Neural cell (in vitro differentiated cells): ENCODE measurements at regions not wholly inside any gene's neighbourhood (a gene's known extent, or its start where the extent isn't known, plus 50 kb on each side); places are given as distances from the start of the nearest gene placed in this dataset.

ENCODE experiments used
- H2AFZ ChIP-seq: fragments of 200-600, 300-800 bp; sonication (generic), shearing (Covaris generic); 2 replicates; pipeline ENCODE4 v1.6.0; 2014; ENCODE audit warnings: low read depth, mild to moderate bottlenecking, antibody characterized with exemption, low read length, moderate library complexity
- H3F3A ChIP-seq: fragments of 200-600 bp; shearing (Covaris generic); 2 replicates; pipeline ENCODE4 v1.6.1; 2016; ENCODE audit warnings: mild to moderate bottlenecking, moderate library complexity, mixed read lengths, antibody characterized with exemption, low read length; ENCODE audit not compliant: insufficient read depth, poor library complexity, severe bottlenecking
- H3K27ac ChIP-seq: fragments of 200-600, 300-800 bp; sonication (generic), shearing (Covaris generic); 2 replicates; pipeline ENCODE4 v1.5.1; 2014; ENCODE audit warnings: mild to moderate bottlenecking, low read length, moderate library complexity
- H3K27me3 ChIP-seq: fragments of 300-800, 200-600 bp; sonication (generic), shearing (Covaris generic); 2 replicates; pipeline ENCODE4 v1.6.0; 2014; ENCODE audit warnings: mild to moderate bottlenecking, low read depth, low read length, moderate library complexity; ENCODE audit not compliant: insufficient read depth
- H3K36me3 ChIP-seq: fragments of 300-800, 200-600 bp; sonication (generic), shearing (Covaris generic); 2 replicates; pipeline ENCODE4 v1.5.1; 2014; ENCODE audit warnings: mild to moderate bottlenecking, antibody characterized with exemption, low read length, moderate library complexity; ENCODE audit not compliant: insufficient read depth
- H3K4me2 ChIP-seq: fragments of 300-800, 200-600 bp; sonication (generic), shearing (Covaris generic); 2 replicates; pipeline ENCODE4 v1.6.0; 2014; ENCODE audit warnings: mild to moderate bottlenecking, low read length
- H3K4me3 ChIP-seq: fragments of 300-800, 200-600 bp; sonication (generic), shearing (Covaris generic); 2 replicates; pipeline ENCODE4 v1.5.1; 2014; ENCODE audit warnings: mild to moderate bottlenecking, low read length, moderate library complexity
- H3K79me2 ChIP-seq: fragments of 200-600 bp; shearing (Covaris generic); replicated peaks from 2 replicates; pipeline ENCODE4 v1.6.0; 2014; ENCODE audit warnings: mild to moderate bottlenecking, low read length, moderate library complexity; ENCODE audit not compliant: insufficient read depth
- H3K9ac ChIP-seq: fragments of 300-800, 200-600 bp; sonication (generic), shearing (Covaris generic); 2 replicates; pipeline ENCODE4 v1.6.1; 2016; ENCODE audit warnings: mild to moderate bottlenecking, low read length, mixed read lengths
- H3K9me2 ChIP-seq: fragments of 200-600 bp; shearing (Covaris generic); 2 replicates; pipeline ENCODE4 v1.6.1; 2016; ENCODE audit warnings: mild to moderate bottlenecking, low read length, mixed read lengths; ENCODE audit not compliant: insufficient read depth
- H3K9me3 ChIP-seq: fragments of 200-600, 300-800 bp; sonication (generic), shearing (Covaris generic); 2 replicates; pipeline ENCODE4 v1.6.1; 2016; ENCODE audit warnings: mild to moderate bottlenecking, mixed run types, low read length, moderate library complexity, mixed read lengths
- H4K20me1 ChIP-seq: fragments of 200-600 bp; shearing (Covaris generic); 2 replicates; pipeline ENCODE4 v1.6.1; 2016; ENCODE audit warnings: mild to moderate bottlenecking, mixed run types; ENCODE audit not compliant: insufficient read depth
- CTCF ChIP-seq: fragments of 450-650 bp; IDR thresholded peaks from 2 replicates; pipeline ENCODE4 v1.5.1; 2014; ENCODE audit warnings: antibody characterized with exemption, mild to moderate bottlenecking, moderate library complexity; ENCODE audit not compliant: poor library complexity, severe bottlenecking
- EP300 ChIP-seq: fragments of 450-650 bp; conservative IDR thresholded peaks from 2 replicates; pipeline ENCODE4 v1.6.1; 2014; ENCODE audit warnings: antibody characterized with exemption, mild to moderate bottlenecking, moderate library complexity; ENCODE audit not compliant: poor library complexity, severe bottlenecking
- EZH2 ChIP-seq: fragments of 200-600, 300-800 bp; shearing (Covaris generic), sonication (generic); IDR thresholded peaks from 2 replicates; pipeline ENCODE4 v1.6.1; 2014; ENCODE audit warnings: antibody characterized with exemption, low read length, borderline replicate concordance, mild to moderate bottlenecking; ENCODE audit not compliant: insufficient read depth, poor library complexity, severe bottlenecking
- MXI1 ChIP-seq: fragments of 450-650 bp; conservative IDR thresholded peaks from 2 replicates; pipeline ENCODE4 v1.6.1; 2014; ENCODE audit warnings: antibody characterized with exemption, mild to moderate bottlenecking; ENCODE audit not compliant: poor library complexity, severe bottlenecking
- POLR2AphosphoS5 ChIP-seq: IDR thresholded peaks from 2 replicates; pipeline ENCODE4 v1.6.1; 2012
- RAD21 ChIP-seq: fragments of 450-650 bp; conservative IDR thresholded peaks from 2 replicates; pipeline ENCODE4 v1.6.1; 2014; ENCODE audit warnings: antibody characterized with exemption, mild to moderate bottlenecking, moderate library complexity
- REST ChIP-seq: IDR thresholded peaks from 2 replicates; pipeline ENCODE4 v1.6.1; 2012; ENCODE audit warnings: borderline replicate concordance
- SMC3 ChIP-seq: fragments of 450-650 bp; conservative IDR thresholded peaks from 2 replicates; pipeline ENCODE4 v1.6.1; 2014; ENCODE audit warnings: antibody characterized with exemption, mild to moderate bottlenecking, moderate library complexity; ENCODE audit not compliant: poor library complexity
- TAF1 ChIP-seq: IDR thresholded peaks from 2 replicates; pipeline ENCODE4 v1.6.1; 2012; ENCODE audit warnings: low read depth

- H3K4me3 ChIP-seq, result peak overlapping the region; percentile 40
- peaks cover 12% of the 10 kb centered on the region for H3K27me3 ChIP-seq
- H4K20me1 ChIP-seq, result no peaks in the 10 kb centered on the region
- no peaks in the 10 kb centered on the region for H3K9me2 ChIP-seq
- peak; percentile 15 for TF ChIP-seq EP300
- no peak for TF ChIP-seq RAD21
- no peak overlapping the region for H3K4me2 ChIP-seq
- H2AFZ ChIP-seq, result no peak overlapping the region
- no peaks in the 10 kb centered on the region for H3K9me3 ChIP-seq
- no peaks in the 10 kb centered on the region for H3F3A ChIP-seq
- peak overlapping the region; percentile 58 for H3K27ac ChIP-seq
- no peaks in the 10 kb centered on the region for H3K79me2 ChIP-seq
- peak overlapping the region; percentile 29 for H3K9ac ChIP-seq
- H3K36me3 ChIP-seq, result no peaks in the 10 kb centered on the region
Observed at GRCh38 chr15:95295896-95296625, 1034.4 kb upstream of the NR2F2 start.

- Histone ChIP-seq H3K4me3 (no peak overlapping the region), H3K9me3 (no peaks in the 10 kb centered on the region), H3K4me2 (no peak overlapping the region), H3K79me2 (no peaks in the 10 kb centered on the region), H3K27me3 (peaks cover 6% of the 10 kb centered on the region), H3F3A (no peaks in the 10 kb centered on the region), H3K9me2 (no peaks in the 10 kb centered on the region), H2AFZ (no peak overlapping the region), H3K36me3 (no peaks in the 10 kb centered on the region), H3K27ac (no peak overlapping the region), H3K9ac (no peak overlapping the region), H4K20me1 (no peaks in the 10 kb centered on the region)
- TF ChIP-seq CTCF, result no peak
- no peak for TF ChIP-seq EZH2
- TF ChIP-seq SMC3, result no peak
- TF ChIP-seq TAF1, result no peak
- TF ChIP-seq EP300, result no peak
Observed at GRCh38 chr15:95296643-95297042, 1033.9 kb upstream of the NR2F2 start.

- Histone ChIP-seq H3K9me3 (no peaks in the 10 kb centered on the region), H3F3A (no peaks in the 10 kb centered on the region), H2AFZ (no peak overlapping the region), H3K9ac (no peak overlapping the region), H3K4me3 (no peak overlapping the region), H3K9me2 (no peaks in the 10 kb centered on the region), H3K27me3 (no peaks in the 10 kb centered on the region), H3K36me3 (no peaks in the 10 kb centered on the region), H4K20me1 (no peaks in the 10 kb centered on the region), H3K4me2 (no peak overlapping the region), H3K79me2 (no peaks in the 10 kb centered on the region), H3K27ac (no peak overlapping the region)
- TF ChIP-seq POLR2AphosphoS5 (no peak), REST (no peak), CTCF (no peak), EP300 (no peak), TAF1 (no peak), SMC3 (no peak), EZH2 (no peak), MXI1 (no peak), RAD21 (no peak)
Observed at GRCh38 chr15:95298729-95299128, 1031.8 kb upstream of the NR2F2 start.
